Upper lobe of left lung (tissue), 6 donors: ENCODE measurements at regions not wholly inside any gene's neighbourhood (a gene's known extent, or its start where the extent isn't known, plus 50 kb on each side); places are given as distances from the start of the nearest gene placed in this dataset.

Experiments used
- ATAC-seq, 2 donors: fragments of 200-7000 bp; cut with Tn5 transposase; one replicate each; pipeline ENCODE4 v1.9.1; 2022; ENCODE audit warnings: mild to moderate bottlenecking in 2 of 2, moderate library complexity in 2 of 2; ENCODE audit not compliant: low FRiP score in 2 of 2
- DNase-seq, 2 donors: peaks; one replicate each; pipeline ENCODE4 v3.0.0-alpha.2; 2019 to 2020
- H3K27ac ChIP-seq, 4 donors: fragments of 200-600 bp; sonication (generic); one replicate each; pipeline ENCODE4 v1.5.1; 2016 to 2019
- H3K27me3 ChIP-seq, 4 donors: fragments of 200-600 bp; sonication (generic); one replicate each; pipeline ENCODE4 v1.5.1; 2017 to 2019
- H3K36me3 ChIP-seq, 4 donors: fragments of 200-600 bp; sonication (generic); one replicate each; pipeline ENCODE4 v1.5.1; 2016 to 2019
- H3K4me1 ChIP-seq, 4 donors: fragments of 200-600 bp; sonication (generic); one replicate each; pipeline ENCODE4 v1.5.1; 2018 to 2019
- H3K4me3 ChIP-seq, 4 donors: fragments of 200-600 bp; sonication (generic); one replicate each; pipeline ENCODE4 v1.5.1; 2017 to 2019; ENCODE audit warnings: mild to moderate bottlenecking in 2 of 4, moderate library complexity in 1 of 4
- H3K9me3 ChIP-seq, 4 donors: fragments of 200-600 bp; sonication (generic); one replicate each; pipeline ENCODE4 v1.5.1; 2018 to 2019
- CTCF ChIP-seq, 6 experiments: fragments of 450-650 bp in 4 of 6; fragments of 200-600 bp in 2 of 6; sonication (generic) in 2 of 6; IDR thresholded peaks; one replicate each; pipeline ENCODE4 v1.5.1; 2016 to 2019; ENCODE audit warnings: antibody characterized with exemption in 6 of 6
- EP300 ChIP-seq, 4 donors: sonication (generic); formaldehyde crosslinking; IDR thresholded peaks; one replicate each; pipeline ENCODE4 v1.5.1; 2017; ENCODE audit warnings: antibody characterized with exemption in 4 of 4, control low read depth in 2 of 4
- POLR2A ChIP-seq, 4 donors: fragments of 450-650 bp; IDR thresholded peaks; one replicate each; pipeline ENCODE4 v1.5.1; 2016 to 2017; ENCODE audit warnings: antibody characterized with exemption in 4 of 4, mild to moderate bottlenecking in 2 of 4
- POLR2AphosphoS5 ChIP-seq, 2 donors: sonication (generic); formaldehyde crosslinking; IDR thresholded peaks; one replicate each; pipeline ENCODE4 v1.5.1; 2017; ENCODE audit warnings: antibody characterized with exemption in 2 of 2
- WGBS, 2 donors: methylation state at CpG; one replicate each; pipeline ENCODE4 v1.1.5; 2017 to 2018; 5-methylcytosine and 5-hydroxymethylcytosine counted together
- donor health status: DM: no; HTN: no; CAD: no; lungs with moderate emphysema.
- donor health status: DM: no; HTN: yes; CAD: no; lungs with severe emphysema.

GRCh38 chr2:116719836-116720235, 1094.7 kb upstream of the DDX18 start:
- no peak for ATAC-seq
- no peaks in the 10 kb centered on the region for H3K9me3 ChIP-seq
- 82 to 86% methylated on average over 2 of the region's 2 CpGs for WGBS, 2 donors

GRCh38 chr2:116724550-116724949, 1089.9 kb upstream of the DDX18 start:
- no peaks in the 10 kb centered on the region for H3K27me3 ChIP-seq

More at GRCh38 chr2:116719836-116720235, 1094.7 kb upstream of the DDX18 start:
- no peaks in the 10 kb centered on the region for H3K4me1 ChIP-seq
- no peaks in the 10 kb centered on the region for H3K27me3 ChIP-seq
- DNase-seq: no peak
- no peaks in the 10 kb centered on the region for H3K36me3 ChIP-seq
- TF ChIP-seq POLR2A (IDR thresholded peaks at IDR 0.05) (no peak), CTCF (IDR thresholded peaks at IDR 0.05) (no peak), EP300 (IDR thresholded peaks at IDR 0.05) (no peak), POLR2AphosphoS5 (IDR thresholded peaks at IDR 0.05) (no peak)
- H3K4me3 ChIP-seq: no peak overlapping the region
- H3K27ac ChIP-seq: no peak overlapping the region

GRCh38 chr2:116732322-116732721, 1082.2 kb upstream of the DDX18 start:
- Histone ChIP-seq H3K9me3 (no peaks in the 10 kb centered on the region), H3K36me3 (no peaks in the 10 kb centered on the region), H3K4me3 (no peak overlapping the region), H3K27me3 (no peaks in the 10 kb centered on the region), H3K27ac (no peak overlapping the region), H3K4me1 (no peaks in the 10 kb centered on the region)
- ATAC-seq: no peak
- TF ChIP-seq POLR2A (IDR thresholded peaks at IDR 0.05): no peak
- TF ChIP-seq EP300 (IDR thresholded peaks at IDR 0.05): no peak
- no peak for TF ChIP-seq CTCF (IDR thresholded peaks at IDR 0.05)
- TF ChIP-seq POLR2AphosphoS5 (IDR thresholded peaks at IDR 0.05): no peak
- DNase-seq: no peak
- 88 to 95% methylated on average over 4 of the region's 4 CpGs for WGBS, 2 donors

More at GRCh38 chr2:116724550-116724949, 1089.9 kb upstream of the DDX18 start:
- 52 to 67% methylated on average over 1 of the region's 1 CpG for WGBS, 2 donors
- Histone ChIP-seq H3K4me1 (no peaks in the 10 kb centered on the region), H3K9me3 (no peaks in the 10 kb centered on the region), H3K27ac (no peak overlapping the region), H3K4me3 (no peak overlapping the region), H3K36me3 (no peaks in the 10 kb centered on the region)
- no peak for DNase-seq
- no peak for ATAC-seq
- TF ChIP-seq CTCF (IDR thresholded peaks at IDR 0.05) (no peak), POLR2A (IDR thresholded peaks at IDR 0.05) (no peak), EP300 (IDR thresholded peaks at IDR 0.05) (no peak), POLR2AphosphoS5 (IDR thresholded peaks at IDR 0.05) (no peak)

- ATAC-seq (no peak), DNase-seq (no peak)
- H3K4me1 ChIP-seq: no peaks in the 10 kb centered on the region
These were observed 1080.8 kb upstream of the DDX18 start for GRCh38 chr2:116733699-116734098.

More at GRCh38 chr2:116733699-116734098, 1080.8 kb upstream of the DDX18 start:
- no peak for TF ChIP-seq POLR2AphosphoS5 (IDR thresholded peaks at IDR 0.05)
- no peak for TF ChIP-seq EP300 (IDR thresholded peaks at IDR 0.05)
- TF ChIP-seq POLR2A (IDR thresholded peaks at IDR 0.05): no peak
- TF ChIP-seq CTCF (IDR thresholded peaks at IDR 0.05): no peak
- 56 to 61% methylated on average over 3 of the region's 3 CpGs for WGBS, 2 donors
- H3K36me3 ChIP-seq: no peaks in the 10 kb centered on the region
- H3K9me3 ChIP-seq: no peaks in the 10 kb centered on the region
- no peak overlapping the region for H3K4me3 ChIP-seq
- H3K27me3 ChIP-seq: no peaks in the 10 kb centered on the region
- no peak overlapping the region for H3K27ac ChIP-seq
